ENCODE measurements at regions not wholly inside any gene's neighbourhood (a gene's known extent, or its start where the extent isn't known, plus 50 kb on each side); places are given as distances from the start of the nearest gene placed in this dataset.
"Not testable (repeated sequence)": the region's sequence is repeated elsewhere in the genome, so short reads cannot be mapped to it uniquely, and the experiment has no call there.

DNA sequence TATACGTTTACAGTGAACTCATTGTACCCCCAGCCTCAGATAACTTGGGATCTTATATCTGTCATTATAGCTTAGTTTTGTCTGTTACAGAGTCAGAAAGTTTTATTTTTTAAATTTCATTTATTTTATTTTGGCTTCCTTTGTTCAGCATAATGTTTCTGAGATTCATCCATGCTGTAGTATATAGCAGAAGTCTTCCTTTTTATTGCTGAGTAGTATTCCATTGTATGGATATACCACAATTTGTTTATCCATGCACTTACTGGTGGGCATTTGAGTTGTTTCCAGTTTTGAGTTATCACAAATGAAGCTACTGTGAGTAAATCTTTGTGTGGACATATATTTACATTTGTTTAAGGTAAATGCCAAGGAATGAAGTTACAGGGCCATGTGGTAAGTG is 122.3 kb downstream of the ADCYAP1 start:
- TF ChIP-seq, protein P1, sequence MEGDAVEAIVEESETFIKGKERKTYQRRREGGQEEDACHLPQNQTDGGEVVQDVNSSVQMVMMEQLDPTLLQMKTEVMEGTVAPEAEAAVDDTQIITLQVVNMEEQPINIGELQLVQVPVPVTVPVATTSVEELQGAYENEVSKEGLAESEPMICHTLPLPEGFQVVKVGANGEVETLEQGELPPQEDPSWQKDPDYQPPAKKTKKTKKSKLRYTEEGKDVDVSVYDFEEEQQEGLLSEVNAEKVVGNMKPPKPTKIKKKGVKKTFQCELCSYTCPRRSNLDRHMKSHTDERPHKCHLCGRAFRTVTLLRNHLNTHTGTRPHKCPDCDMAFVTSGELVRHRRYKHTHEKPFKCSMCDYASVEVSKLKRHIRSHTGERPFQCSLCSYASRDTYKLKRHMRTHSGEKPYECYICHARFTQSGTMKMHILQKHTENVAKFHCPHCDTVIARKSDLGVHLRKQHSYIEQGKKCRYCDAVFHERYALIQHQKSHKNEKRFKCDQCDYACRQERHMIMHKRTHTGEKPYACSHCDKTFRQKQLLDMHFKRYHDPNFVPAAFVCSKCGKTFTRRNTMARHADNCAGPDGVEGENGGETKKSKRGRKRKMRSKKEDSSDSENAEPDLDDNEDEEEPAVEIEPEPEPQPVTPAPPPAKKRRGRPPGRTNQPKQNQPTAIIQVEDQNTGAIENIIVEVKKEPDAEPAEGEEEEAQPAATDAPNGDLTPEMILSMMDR (conservative IDR thresholded peaks at IDR 0.05; ENCODE audit: low read depth, low read length), result no peak
- no peak for DNase-seq (ENCODE audit: low read depth)
- H3K4me3 ChIP-seq (ENCODE audit: low read depth, low read length), result no peak overlapping the region

DNA sequence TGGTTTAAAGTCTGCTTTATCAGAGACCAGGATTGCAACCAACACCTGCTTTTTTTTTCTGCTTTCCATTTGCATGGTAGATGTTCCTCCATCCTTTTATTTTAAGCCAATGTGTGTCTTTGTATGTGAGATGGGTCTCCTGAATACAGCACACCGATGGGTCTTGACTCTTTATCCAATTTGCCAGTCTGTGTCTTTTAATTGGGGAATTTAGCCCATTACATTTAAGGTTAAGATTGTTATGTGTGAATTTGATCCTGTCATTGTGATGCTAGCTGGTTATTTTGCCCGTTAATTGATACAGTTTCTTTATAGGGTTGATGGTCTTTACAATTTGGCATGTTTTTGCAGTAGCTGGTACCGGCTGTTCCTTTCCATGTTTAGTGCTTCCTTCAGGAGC is 128.4 kb downstream of the ADCYAP1 start:
- H3K4me3 ChIP-seq (ENCODE audit: low read depth, low read length), result not testable (repeated sequence)

DNA sequence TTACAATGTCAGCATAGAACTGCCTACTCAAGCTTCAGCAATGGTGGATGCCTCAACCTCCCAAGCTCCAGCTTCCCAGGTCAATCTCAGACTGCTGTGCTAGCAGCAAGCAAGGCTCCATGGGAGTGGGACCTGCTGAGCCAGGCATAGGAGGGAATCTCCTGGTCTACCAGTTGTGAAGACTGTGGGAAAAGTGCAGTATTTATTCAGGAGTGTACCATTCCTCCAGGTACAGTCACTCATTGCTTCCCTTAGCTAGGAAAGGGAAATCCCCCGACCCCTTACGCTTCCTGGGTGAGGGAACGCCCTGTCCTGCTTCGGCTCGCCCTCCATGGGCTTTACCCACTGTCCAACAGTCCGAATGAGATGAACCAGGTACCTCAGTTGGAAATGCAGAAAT is 130.3 kb downstream of the ADCYAP1 start:
- DNase-seq (ENCODE audit: low read depth), result no peak
- no peak overlapping the region for H3K4me3 ChIP-seq (ENCODE audit: low read depth, low read length)
- TF ChIP-seq, protein P1 (conservative IDR thresholded peaks at IDR 0.05; ENCODE audit: low read depth, low read length), result no peak

More for the DNA sequence above, 128.4 kb downstream of the ADCYAP1 start:
- DNase-seq (ENCODE audit: low read depth), result not testable (repeated sequence)

DNA sequence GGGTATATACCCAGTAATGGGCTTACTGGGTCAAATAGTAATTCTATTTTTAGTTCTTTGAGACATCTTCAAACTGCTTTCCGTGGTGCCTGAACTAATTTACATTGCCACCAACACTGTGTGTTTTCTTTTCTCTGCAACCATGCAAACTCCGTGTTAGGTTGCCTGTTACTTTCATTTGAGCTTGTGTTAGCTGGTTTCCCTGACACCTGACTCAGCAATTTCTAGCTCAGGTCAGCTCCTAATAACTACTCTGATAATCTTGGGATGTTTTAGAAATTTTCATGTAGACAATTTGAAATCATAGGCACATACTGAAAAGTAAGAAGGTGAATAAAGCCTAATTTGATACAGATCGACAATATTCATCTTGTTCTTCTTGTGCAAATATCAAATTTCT is 132.3 kb downstream of the ADCYAP1 start:
- no peak for DNase-seq (ENCODE audit: low read depth)
- H3K4me3 ChIP-seq (ENCODE audit: low read depth, low read length), result no peak overlapping the region
- TF ChIP-seq, protein P1 (conservative IDR thresholded peaks at IDR 0.05; ENCODE audit: low read depth, low read length), result no peak

DNA sequence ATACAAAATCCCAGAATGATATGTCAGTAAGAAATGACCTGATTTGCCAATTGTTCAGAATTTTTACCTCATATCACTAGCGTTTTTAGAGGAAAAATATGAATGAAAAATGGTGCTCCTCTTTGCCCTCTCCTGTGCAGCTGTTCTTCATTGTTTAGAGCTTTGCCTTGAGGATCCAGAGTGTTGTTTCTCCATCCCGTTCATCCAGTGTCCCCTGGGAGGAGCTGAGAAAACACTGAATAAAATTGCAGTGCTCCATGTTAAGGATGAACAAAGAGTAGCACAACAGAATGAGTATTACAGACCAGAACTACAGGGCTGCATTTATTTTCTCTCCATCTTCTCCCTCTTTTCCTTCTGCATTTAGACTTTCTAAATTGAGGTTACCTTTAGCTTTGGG is 133.1 kb downstream of the ADCYAP1 start:
- no peak for DNase-seq (ENCODE audit: low read depth)
- TF ChIP-seq, protein P1 (conservative IDR thresholded peaks at IDR 0.05; ENCODE audit: low read depth, low read length), result no peak

DNA sequence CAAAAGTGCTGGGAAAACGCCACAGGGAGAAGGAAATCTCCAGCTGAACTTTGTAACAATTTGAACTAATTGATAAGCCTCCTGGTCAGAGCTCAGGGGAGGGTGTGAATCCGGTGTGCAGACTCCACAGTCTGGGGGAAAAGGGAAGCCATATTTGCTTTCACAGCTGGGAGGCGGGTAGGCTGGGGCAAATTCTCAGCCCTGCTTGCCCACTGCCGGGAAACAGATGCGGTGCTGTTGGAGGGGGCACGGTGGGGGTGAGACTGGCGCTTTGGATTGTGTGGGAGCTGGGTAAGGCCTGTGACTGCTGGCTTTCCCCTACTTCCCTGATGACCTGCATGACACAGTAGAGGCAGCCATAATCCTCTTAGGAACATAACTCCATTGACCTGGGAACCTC is 134.8 kb downstream of the ADCYAP1 start:
- H3K4me3 ChIP-seq (ENCODE audit: low read depth, low read length), result no peak overlapping the region
- TF ChIP-seq, protein P1 (conservative IDR thresholded peaks at IDR 0.05; ENCODE audit: low read depth, low read length), result no peak
- DNase-seq (ENCODE audit: low read depth), result no peak

More for the DNA sequence above, 133.1 kb downstream of the ADCYAP1 start:
- H3K4me3 ChIP-seq (ENCODE audit: low read depth, low read length), result no peak overlapping the region

DNA sequence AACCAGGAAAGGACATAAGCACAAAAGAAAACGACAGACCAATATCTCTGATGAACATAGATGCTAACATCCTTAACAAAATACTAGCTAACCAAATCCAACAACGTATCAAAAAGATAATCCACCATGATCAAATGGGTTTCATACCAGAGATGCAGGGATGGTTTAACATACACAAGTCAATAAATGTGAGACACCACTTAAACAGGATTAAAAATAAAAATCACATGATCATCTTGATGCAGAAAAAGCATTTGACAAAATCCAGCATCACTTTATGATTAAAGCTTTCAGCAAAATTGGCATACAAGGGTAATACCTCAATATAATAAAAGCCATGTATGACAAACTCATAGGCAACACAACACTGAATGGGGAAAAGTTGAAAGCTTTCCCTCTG is 138.4 kb downstream of the ADCYAP1 start:
- H3K4me3 ChIP-seq (ENCODE audit: low read depth, low read length); DNase-seq (ENCODE audit: low read depth): not testable (repeated sequence)

DNA sequence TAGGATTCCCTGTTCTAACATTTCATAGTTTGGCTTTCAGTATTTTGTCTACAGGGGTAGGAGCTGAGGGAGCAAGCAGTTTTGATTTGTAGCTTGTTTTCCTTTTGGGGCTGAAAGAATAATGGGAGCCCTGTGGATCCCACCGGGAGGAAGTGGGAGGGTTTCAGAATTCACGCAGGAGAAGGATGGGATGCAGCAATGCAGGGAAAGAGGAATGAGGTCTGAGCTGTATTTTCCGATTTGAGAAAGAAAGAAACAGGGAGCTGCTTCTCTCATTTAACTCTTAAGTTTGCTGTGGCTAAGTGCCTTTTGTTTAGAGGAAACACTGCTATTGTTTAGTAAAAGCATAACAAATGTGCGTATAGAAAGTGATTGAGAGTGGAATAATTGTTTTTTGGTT is 141.0 kb downstream of the ADCYAP1 start:
- no peak for DNase-seq (ENCODE audit: low read depth)
- no peak overlapping the region for H3K4me3 ChIP-seq (ENCODE audit: low read depth, low read length)
- TF ChIP-seq, protein P1 (conservative IDR thresholded peaks at IDR 0.05; ENCODE audit: low read depth, low read length), result no peak

All from choroid plexus epithelial cell (primary cell).